GM19397 (cell line): ENCODE measurements at regions not wholly inside any gene's neighbourhood (a gene's known extent, or its start where the extent isn't known, plus 50 kb on each side); places are given as distances from the start of the nearest gene placed in this dataset.

Experiments used
- ATAC-seq: cut with Tn5 transposase; IDR thresholded peaks from one replicate; pipeline ENCODE4 v1.9.1; 2021; ENCODE audit warnings: mild to moderate bottlenecking, moderate library complexity; ENCODE audit not compliant: unreplicated experiment

DNA sequence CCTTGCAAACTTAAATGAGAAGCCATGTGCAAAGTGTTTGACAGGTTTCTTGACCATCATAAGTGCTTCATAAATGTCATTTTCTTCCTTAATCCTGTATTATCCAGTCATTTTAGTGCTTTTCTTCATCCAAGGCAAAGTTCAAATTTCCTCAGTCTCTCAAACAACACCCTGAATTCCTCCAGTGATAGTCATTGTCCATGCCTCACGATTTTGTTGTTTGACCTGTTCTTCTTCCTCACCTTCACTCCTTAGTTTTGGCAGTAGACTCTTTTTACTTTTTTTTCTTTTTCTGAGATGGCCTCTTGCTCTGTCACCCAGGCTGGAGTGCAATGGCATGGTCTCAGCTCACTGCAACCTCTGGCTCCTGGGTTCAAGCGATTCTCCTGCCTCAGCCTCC is 1257.3 kb downstream of the FAM181B start:
- ATAC-seq: no peak

DNA sequence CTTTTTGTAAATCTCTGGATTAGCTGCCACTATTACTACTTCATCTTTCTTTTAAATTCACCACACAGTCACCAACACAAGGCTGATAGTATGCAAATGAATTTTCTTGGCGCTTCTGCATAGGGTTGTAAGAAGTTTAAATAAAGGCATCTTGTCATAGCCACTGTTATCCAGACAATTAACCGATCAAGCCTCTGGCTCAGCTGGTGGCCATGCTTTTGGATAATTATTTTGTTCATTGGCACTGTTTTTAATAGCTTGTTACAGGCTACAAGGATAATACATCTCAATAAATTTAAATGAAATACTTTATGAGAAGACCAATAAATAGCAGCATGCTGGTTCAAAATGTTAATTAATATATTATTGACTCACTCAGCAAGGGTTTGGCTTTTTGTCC is 1261.0 kb downstream of the FAM181B start:
- ATAC-seq: no peak

DNA sequence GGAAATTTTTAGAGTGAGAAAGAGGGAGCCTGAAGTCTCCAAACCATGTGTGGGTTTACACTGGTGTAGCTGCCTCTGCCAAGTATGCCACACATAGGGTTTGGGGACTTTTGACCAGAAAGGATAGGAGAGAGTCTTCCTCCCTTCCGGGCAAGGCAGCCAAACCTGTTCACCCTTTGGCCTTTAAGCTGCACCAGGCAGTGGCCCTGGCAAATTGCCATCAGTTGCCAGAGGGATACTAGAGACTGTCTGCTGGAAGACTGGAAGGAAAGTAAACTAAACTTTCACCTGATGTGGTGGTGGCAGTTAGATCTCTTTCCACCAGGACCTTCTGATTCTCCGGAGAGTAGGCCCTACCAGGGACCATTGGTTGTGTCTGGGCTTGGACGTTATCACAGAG is 1263.2 kb downstream of the FAM181B start:
- no peak for ATAC-seq

DNA sequence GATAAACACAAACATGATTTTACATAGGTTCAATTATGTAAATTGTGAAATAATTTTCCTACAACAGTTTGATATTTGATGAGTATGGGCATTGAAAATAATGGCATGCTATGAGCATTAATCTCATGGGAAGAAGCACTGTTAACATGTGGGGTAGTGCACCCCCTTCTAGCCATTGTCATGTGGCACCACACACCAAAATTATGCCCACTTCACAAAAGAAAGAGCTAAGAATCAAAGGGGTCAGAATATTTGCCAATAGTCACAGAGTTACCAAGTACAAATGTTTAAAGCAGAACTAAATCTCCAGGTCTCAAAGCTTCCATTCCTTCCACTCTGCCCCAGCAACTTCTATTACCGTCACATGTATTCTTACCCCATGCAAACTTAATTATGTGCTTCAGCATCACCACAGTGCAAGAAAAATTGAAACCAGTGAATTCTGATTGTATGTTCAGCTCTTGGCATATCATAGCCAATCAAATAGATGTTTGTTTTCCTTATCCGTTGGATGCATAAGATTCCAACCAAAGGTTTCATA is 1273.8 kb downstream of the FAM181B start:
- ATAC-seq: no peak

DNA sequence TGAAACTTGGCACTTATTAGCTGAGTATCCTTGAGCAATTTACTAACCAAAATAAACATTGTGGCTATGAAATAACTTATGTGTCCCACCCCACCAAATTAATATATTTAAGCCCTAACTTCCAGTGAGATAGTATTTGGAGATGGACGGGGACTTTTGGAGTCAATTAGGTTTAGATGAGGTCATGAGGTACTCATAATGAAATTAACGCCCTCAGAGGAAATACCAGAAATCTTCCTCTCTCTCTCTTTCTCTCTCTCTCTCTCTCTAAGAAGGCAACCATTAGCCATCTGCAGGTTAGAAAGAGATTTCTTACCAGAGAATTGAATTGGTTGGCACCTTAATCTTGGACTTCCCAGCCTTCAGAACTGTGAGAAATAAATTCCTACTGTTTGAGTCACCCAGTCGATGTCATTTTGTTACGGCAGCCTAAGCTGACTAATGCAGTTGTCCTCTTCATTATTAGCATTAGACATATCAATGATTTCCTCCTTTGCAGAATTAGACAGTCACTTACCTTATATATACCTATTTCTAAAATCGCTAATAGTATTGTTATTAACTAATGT is 1284.0 kb downstream of the FAM181B start:
- ATAC-seq: no peak

DNA sequence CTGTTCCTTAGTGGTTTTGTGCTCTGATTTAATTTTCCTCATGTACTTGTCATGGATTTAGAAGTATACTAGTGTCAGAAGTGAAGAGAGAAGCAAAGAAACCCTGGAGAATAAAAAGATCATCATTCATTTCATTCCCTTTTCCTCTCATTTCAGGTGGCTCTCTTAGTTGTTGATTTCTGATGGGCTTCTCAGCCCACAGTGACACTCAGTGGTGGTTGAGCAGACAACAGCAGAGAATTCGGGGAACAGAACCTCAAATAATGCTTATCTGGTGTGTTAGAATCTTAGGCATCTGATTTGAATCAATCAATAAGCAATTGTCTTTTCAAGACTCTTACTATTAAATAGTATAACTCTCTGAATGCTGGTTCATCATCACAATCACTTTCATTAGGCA is 1289.4 kb downstream of the FAM181B start:
- no peak for ATAC-seq

DNA sequence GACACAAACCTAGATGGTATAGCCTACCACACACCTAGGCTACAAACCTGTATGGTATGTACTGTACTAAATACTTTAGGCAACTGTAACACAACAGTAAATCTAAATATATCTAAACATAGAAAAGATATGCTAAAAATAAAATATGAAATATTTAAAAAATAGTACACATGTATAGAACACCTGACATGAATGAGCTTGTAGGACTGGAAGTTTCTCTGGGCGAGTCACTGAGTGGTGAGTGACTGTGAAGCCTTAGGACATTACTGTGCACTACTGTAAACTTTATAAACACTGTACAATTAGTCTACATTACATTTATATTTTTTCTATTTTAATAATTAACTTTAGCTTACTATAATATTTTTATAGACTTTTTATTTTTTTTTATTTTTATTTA is 1301.3 kb downstream of the FAM181B start:
- no peak for ATAC-seq

DNA sequence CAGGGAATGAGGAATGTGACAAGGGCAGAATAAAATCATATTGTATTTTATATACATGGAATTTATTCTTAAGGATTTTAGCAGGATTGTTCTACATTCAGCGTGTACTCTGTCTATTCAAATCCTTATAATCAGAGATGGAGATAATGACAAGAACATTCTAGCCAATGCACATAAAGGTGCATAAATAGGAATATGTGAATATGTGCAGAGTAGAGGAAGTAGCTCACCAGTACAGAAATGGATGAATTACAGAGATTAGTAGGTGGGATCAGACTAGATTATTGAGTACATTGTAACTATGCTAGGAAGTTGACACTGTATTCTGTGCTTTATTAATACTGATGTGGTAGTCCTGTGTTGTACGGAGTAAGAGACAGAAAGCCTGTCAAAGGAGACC is 1308.8 kb downstream of the FAM181B start:
- no peak for ATAC-seq

DNA sequence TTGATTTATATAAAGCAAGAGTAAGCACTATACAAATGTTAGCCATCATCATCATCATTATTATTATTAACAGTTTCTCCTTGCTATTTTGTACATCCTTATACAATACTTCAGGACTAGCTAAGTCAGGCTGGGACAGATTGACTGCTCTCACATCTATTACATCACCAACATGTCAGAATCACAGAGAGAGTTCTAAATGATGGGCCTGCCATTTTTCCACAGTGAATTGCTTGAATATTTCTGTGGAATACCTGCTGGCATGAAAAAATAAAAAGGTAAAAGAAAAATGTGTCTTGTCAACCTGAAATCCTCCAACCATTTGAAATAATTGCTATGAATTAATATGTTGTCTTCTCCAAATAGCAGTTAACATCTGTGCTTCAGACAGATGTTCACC is 1311.3 kb downstream of the FAM181B start:
- ATAC-seq: no peak

DNA sequence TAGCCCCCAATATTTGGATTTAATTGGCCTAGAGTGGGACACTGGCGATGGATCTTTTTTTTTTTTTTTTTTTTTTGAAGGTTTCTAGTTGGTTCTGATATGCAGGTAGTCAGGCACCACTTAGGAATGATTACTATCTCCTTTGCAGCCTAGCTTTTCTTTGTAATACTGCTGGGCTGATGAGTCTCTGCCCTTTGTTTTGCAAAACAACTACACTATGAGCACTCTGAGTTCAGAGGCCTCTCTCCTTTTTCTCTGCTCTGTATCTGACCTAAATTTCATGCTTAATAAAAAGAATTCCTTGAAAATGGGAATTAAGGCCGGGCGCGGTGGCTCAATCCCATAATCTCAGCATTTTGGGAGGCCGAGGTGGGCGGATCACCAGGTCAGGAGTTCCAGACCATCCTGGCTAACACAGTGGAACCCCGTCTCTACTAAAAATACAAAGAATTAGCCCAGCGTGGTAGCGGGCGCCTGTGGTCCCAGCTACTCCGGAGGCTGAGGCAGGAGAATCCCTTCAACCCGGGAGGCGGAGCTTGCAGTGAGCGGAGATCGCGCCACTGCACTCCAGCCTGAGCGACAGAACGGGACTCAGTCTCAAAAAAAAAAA is 1312.3 kb downstream of the FAM181B start:
- no peak for ATAC-seq

DNA sequence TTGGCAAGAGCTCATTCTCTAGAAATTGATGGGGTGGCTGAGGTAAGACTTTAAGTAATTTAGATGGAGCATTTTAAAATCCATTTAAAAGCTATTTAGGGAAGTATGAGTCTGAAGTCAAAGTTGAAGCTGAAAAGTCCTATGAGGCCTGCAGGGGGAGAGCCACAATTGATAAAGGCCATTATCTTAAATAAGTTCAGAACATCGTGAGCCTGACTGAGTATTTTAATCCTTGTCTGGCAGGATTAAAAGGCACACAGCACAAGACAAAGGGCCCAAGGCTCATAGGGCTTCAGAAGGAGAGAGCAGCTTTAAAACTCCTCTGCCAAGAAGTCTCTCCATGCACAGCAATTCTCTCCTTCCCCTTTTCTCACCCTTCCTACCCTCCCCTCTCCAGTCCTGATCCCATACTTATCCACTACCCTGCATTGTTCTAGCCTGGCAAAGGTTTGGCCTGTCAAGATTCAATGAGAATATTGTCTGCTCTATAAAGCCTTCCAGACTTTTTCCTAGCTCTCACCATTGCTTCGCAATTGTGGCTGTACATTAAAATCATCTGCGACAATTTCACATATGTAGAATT is 1312.9 kb downstream of the FAM181B start:
- ATAC-seq: no peak

DNA sequence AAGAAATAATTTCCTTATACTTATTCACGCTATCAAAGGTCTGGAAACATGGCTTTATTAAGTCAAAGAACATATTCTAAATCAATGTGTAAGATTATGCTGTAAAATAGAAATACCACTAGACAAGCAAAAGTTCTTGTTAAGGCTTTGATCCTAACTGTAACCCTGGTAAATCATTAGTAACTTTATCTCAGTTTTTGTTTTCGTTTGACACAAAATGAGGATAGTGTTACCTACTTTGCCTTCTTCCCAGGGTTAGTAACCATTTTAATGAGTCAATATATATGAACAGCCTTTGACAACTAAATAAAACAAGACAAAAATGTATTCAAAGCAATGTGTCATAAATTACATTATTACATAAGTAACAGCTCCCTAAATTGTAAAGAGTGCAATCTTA is 1336.3 kb downstream of the FAM181B start:
- no peak for ATAC-seq

DNA sequence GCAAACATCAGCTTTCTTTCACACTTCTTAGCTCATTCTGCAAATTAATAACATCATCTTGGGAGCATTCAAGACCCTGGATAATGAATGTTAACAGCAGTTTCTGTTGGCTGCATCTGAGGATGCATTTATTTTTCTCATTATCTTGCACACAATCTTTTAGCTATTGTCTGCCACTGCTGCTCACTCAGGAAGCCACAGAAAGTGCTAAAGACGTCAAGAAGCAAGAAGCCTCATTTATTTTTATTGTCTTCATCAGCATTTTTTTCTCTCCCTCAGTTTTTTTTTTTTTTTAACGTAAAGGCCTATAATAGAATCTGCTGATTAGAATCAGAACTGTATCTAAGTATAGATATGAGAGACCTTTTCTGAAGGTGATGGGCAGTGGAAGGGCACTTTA is 1339.4 kb downstream of the FAM181B start:
- no peak for ATAC-seq

DNA sequence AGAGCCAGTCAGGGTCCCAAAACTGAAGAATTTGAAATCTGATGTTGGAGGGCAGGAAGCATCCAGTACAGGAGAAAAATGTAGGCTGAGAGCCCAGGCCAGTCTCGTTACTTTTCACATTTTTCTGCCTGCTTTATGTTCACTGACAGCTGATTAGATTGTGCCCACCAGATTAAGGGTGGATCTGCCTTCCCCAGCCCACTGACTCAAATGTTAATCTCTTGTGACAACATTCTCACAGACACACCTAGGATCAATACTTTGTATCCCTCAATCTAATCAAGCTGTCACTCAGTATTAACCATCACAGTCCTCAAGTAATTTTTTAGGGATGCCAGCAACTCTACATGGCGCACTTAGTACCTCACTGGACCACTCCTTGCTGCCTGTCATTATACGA is 1345.3 kb downstream of the FAM181B start:
- no peak for ATAC-seq

DNA sequence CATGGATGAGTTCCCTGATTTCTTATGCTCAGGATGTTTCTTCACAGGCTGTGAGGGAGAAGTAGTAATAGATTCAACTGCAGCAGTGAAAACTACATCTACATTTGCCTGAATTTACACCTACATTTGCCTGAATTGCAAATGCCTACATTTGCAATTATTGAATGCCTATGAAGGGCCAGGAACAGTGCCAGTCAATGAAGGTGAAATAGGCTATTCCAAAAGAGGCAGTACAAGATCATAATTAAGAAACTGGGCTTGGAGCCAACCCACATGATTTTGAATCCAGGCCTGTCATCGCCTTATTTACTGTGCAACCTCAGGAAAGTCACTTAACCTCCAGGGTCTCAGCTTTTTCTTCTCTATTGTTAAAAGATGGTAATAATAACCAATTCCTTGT is 1353.3 kb downstream of the FAM181B start:
- ATAC-seq: no peak

DNA sequence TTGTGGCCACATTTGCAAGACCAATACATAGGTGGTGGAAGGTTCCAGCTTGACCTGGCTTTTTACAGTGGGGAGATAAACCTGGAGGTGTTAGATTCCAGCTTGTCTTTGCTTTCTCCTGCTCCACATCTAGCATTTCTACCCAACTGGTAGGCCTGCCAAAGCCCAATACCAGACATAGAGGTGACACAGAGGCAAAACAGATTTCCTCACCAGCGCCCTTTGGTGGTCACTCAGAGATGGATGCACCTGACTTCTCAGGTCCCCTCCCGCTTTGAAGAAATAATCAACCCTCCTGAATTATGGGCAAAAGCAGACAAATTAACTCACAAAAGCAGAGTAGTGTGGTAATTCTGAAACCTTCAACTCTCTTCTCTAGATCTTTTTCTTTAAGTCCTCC is 1356.2 kb downstream of the FAM181B start:
- no peak for ATAC-seq

DNA sequence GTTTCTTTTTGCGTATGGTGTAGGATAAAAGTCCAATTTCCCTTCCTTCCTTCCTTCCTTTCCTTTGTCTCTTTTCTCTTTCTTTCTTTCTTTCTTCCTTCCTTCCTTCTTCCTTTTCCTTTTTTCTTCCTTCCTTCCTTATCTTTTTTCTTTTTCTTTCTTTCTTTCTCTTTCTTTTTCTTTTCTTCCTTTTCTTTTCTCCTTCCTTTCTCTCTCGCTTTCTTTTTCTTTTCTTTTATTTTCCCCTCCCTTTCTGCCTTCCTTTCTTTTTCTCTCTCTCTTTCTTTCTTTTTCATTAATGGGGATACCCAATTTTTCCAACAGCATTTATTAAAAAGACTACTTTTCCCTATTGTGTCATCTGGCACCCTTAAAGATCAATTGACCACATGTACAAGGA is 1359.7 kb downstream of the FAM181B start:
- ATAC-seq: no peak

DNA sequence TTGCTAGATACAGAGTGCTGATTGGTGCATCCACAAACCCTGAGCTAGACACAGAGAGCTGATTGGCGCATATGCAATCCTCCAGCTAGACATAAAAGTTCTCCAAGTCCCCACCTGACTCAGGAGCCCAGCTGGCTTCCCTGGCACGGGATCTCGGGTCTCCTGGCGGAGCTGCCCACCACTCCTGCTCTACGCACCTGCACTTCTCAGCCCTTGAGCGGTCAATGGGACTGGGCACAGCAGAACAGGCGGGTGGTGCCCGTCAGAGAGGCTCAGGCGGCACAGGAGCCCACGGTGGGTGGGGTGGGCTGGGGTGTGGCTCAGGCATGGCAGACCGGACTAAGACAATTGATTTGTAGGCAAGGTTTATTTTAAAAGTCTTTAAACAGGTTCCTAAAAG is 1365.5 kb downstream of the FAM181B start:
- no peak for ATAC-seq

DNA sequence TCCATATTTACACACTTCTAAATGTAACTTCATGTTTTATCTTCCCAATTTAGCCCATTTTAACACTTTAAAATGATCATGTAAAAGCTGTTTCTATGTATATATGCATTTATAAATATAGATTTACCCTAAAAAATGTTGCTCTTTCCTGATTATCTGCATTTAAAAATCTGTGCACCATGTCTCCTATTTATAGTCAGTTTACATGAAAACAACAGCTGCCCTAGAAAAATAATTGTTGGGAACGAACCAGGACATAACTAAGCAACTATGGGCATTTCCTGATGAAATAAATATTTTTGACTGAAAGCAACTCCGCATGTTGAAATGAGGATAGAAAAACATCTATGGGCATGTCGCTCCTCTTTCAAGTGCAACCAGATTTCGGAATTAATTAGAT is 1368.2 kb downstream of the FAM181B start:
- no peak for ATAC-seq

DNA sequence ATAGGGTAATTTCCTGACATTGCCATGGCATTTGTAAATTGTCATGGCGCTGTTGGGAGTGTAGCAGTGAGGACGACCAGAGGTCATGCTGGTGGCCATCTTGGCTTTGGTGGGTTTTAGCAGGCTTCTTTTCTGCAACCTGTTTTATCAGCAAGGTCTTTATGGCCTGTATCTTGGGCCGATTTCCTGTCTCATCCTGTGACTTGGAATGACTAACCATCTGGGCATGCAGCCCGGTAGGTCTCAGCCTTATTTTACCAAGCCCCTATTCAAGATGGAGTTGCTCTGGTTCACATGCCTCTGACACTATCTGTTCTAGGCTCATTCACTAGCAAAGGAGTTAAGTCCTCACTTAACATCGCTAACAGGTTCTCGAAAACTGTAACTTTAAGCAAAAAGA is 1374.2 kb downstream of the FAM181B start:
- ATAC-seq: no peak

DNA sequence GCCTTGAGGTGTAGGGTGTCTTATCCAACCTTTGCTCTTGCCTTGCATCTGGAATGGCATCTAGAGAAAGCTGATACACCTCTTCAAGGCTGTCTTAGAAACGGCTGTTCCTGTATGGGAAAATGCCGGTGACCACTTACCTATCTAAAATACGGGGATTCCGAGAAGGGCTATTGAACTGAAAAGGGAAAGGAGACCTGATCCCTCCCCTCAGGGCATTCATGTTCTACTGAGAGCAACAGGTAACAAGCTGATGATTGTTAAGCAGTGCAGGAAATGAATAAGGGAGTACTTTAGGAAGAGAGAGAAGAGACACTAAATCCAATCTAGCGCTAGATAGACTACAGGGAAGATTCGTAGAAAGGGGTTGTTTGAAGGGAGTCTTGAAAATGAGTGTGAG is 1388.1 kb downstream of the FAM181B start:
- ATAC-seq: no peak

DNA sequence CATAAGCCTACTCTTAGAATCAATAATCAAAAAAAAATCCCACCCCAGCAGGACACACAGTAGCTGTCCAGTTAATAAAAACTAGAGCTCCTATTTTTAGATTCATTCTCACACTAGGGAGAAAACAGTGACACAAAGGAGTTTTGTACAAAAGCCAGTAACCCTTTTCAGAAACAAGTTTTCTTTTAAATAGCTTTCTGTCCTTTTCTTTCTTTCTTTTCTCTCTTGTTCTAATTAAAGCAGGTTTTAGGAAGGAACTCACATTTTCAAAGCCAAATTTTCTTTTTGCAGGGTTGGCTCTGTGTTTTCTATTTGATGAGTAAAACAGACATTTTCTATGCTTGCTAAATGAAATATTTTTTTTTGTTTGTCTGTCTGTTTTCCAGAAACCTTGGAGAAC is 1390.7 kb downstream of the FAM181B start:
- ATAC-seq: no peak

DNA sequence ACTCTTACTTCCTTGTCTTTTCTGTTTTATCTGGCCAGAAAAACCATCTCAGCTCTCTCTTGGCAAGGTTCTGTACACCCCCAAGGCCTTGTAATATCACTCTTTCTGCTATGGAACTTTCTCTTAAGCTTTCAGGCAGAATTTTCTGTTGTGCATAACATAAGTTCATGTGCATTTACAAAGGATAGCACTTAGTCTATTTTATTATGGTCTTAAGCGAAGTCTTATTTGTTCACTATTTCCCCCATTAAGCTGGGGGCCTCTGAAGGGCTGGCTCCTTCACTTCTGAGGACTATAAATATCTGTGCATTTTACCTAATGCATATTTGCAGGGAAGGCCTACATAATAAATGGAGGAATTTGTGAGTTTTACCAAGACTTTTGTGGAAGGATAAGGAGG is 1393.4 kb downstream of the FAM181B start:
- no peak for ATAC-seq
